ENCODE measurements at regions not wholly inside any gene's neighbourhood (a gene's known extent, or its start where the extent isn't known, plus 50 kb on each side); places are given as distances from the start of the nearest gene placed in this dataset.

GRCh38 chr16:54796211-54796610, 134.5 kb upstream of the IRX5 start:
- H3K27me3 ChIP-seq (ENCODE audit: control insufficient read depth, insufficient read depth, low read length), result no peaks in the 10 kb centered on the region
- H3K27ac ChIP-seq (ENCODE audit: low read length), result no peak overlapping the region
- H3K9me3 ChIP-seq (ENCODE audit: control insufficient read depth, insufficient read depth, low read depth, low read length), result no peaks in the 10 kb centered on the region
- no peaks in the 10 kb centered on the region for H3K4me1 ChIP-seq (ENCODE audit: control insufficient read depth, insufficient read depth, low read length)
- in situ Hi-C loops (cut with HindIII; ENCODE audit: low pct_unique_long_range_greater_than_20kb, low sequenced_read_pairs) (no loop called here), intact Hi-C loops (cut with micrococcal nuclease; ENCODE audit: unreplicated experiment) (no loop called here)
- ATAC-seq, result no peak
- TF ChIP-seq CTCF (IDR thresholded peaks at IDR 0.05) (no peak), SIN3A (IDR thresholded peaks at IDR 0.05; ENCODE audit: borderline replicate concordance, insufficient read depth, low read depth, low read length) (no peak), TCF7L2 (IDR thresholded peaks at IDR 0.05; ENCODE audit: low read depth, low read length) (no peak), REST (IDR thresholded peaks at IDR 0.05; ENCODE audit: insufficient read depth in 1 of 2, low read depth in 2 of 2, low read length in 1 of 2) (no peak), POLR2AphosphoS5 (IDR thresholded peaks at IDR 0.05; ENCODE audit: low read depth, low read length) (no peak)
- no peak overlapping the region for H3K4me3 ChIP-seq (ENCODE audit: low read depth in 2 of 2, low read length in 2 of 2)
- ChIA-PET POLR2A (no interaction called here), CTCF (no interaction called here)
- DNase-seq (ENCODE audit: low read depth, low spot score), result no peak
- no TSS peak for BruUV-seq (replicated peaks)
- H3K36me3 ChIP-seq (ENCODE audit: control insufficient read depth, insufficient read depth, low read length), result no peaks in the 10 kb centered on the region

GRCh38 chr16:54792811-54793210, 137.9 kb upstream of the IRX5 start:
- no peak for ATAC-seq
- Histone ChIP-seq H3K27me3 (ENCODE audit: control insufficient read depth, insufficient read depth, low read length) (no peaks in the 10 kb centered on the region), H3K27ac (ENCODE audit: low read length) (no peak overlapping the region), H3K36me3 (ENCODE audit: control insufficient read depth, insufficient read depth, low read length) (no peaks in the 10 kb centered on the region), H3K4me3 (ENCODE audit: low read depth in 2 of 2, low read length in 2 of 2) (no peak overlapping the region), H3K9me3 (ENCODE audit: control insufficient read depth, insufficient read depth, low read depth, low read length) (no peaks in the 10 kb centered on the region), H3K4me1 (ENCODE audit: control insufficient read depth, insufficient read depth, low read length) (no peaks in the 10 kb centered on the region)
- ChIA-PET CTCF (no interaction called here), POLR2A (no interaction called here)
- intact Hi-C loops (cut with micrococcal nuclease; ENCODE audit: unreplicated experiment) (no loop called here), in situ Hi-C loops (cut with HindIII; ENCODE audit: low pct_unique_long_range_greater_than_20kb, low sequenced_read_pairs) (no loop called here)
- DNase-seq (ENCODE audit: low read depth, low spot score), result no peak
- no TSS peak for BruUV-seq (replicated peaks)
- TF ChIP-seq TCF7L2 (IDR thresholded peaks at IDR 0.05; ENCODE audit: low read depth, low read length) (no peak), SIN3A (IDR thresholded peaks at IDR 0.05; ENCODE audit: borderline replicate concordance, insufficient read depth, low read depth, low read length) (no peak), REST (IDR thresholded peaks at IDR 0.05; ENCODE audit: insufficient read depth in 1 of 2, low read depth in 2 of 2, low read length in 1 of 2) (no peak), POLR2AphosphoS5 (IDR thresholded peaks at IDR 0.05; ENCODE audit: low read depth, low read length) (no peak), CTCF (IDR thresholded peaks at IDR 0.05) (no peak)
